CD14-positive monocyte (primary cell): ENCODE measurements at regions not wholly inside any gene's neighbourhood (a gene's known extent, or its start where the extent isn't known, plus 50 kb on each side); places are given as distances from the start of the nearest gene placed in this dataset.

ENCODE experiments used
- DNase-seq, 3 donors: peaks; one replicate each; pipeline ENCODE4 v3.0.0-alpha.2; 2011 to 2022
- H2AFZ ChIP-seq: 2 replicates; pipeline ENCODE4 v1.6.0; 2012; ENCODE audit warnings: mild to moderate bottlenecking, low read depth, low read length, inconsistent platforms; ENCODE audit not compliant: insufficient read depth, poor library complexity, severe bottlenecking
- H3K27ac ChIP-seq, 2 donors: 1 replicate in 1 of 2; 2 replicates in 1 of 2; pipeline ENCODE4 v1.5.1; 2012 to 2013; ENCODE audit warnings: low read length in 2 of 2, control low read depth in 1 of 2, inconsistent platforms in 1 of 2, low read depth in 1 of 2, mild to moderate bottlenecking in 1 of 2
- H3K27me3 ChIP-seq, 2 donors: one replicate each; pipeline versions ENCODE4 v1.6.0 to v1.6.1; 2011 to 2013; ENCODE audit warnings: low read length in 2 of 2; ENCODE audit not compliant: control insufficient read depth in 2 of 2, insufficient read depth in 2 of 2
- H3K36me3 ChIP-seq, 2 donors: replicated peaks in 1 of 2; 1 replicate in 1 of 2; 2 replicates in 1 of 2; pipeline versions ENCODE4 v1.5.1 to v1.6.1; 2012 to 2013; ENCODE audit warnings: low read length in 2 of 2, control low read depth in 1 of 2, inconsistent platforms in 1 of 2, mild to moderate bottlenecking in 1 of 2; ENCODE audit not compliant: insufficient read depth in 2 of 2, control insufficient read depth in 1 of 2
- H3K4me1 ChIP-seq, 2 donors: 1 replicate in 1 of 2; 2 replicates in 1 of 2; pipeline versions ENCODE4 v1.5.1 to v1.6.1; 2012 to 2013; ENCODE audit warnings: low read length in 2 of 2, control low read depth in 1 of 2, inconsistent platforms in 1 of 2, mild to moderate bottlenecking in 1 of 2, moderate library complexity in 1 of 2; ENCODE audit not compliant: insufficient read depth in 2 of 2, control insufficient read depth in 1 of 2
- H3K4me2 ChIP-seq: replicated peaks from 2 replicates; pipeline ENCODE3; 2012; ENCODE audit warnings: low read length, moderate library complexity, mild to moderate bottlenecking; ENCODE audit not compliant: poor library complexity, severe bottlenecking; ENCODE audit errors: extremely low read depth
- H3K4me3 ChIP-seq, 3 experiments: fragments of 200-600 bp in 1 of 3; sonication (generic) in 1 of 3; replicated peaks in 1 of 3; 1 replicate in 2 of 3; 2 replicates in 1 of 3; pipeline ENCODE4 v1.5.1; 2011 to 2013; ENCODE audit warnings: low read length in 3 of 3, mild to moderate bottlenecking in 3 of 3, control low read depth in 2 of 3, low read depth in 2 of 3, inconsistent platforms in 1 of 3, moderate library complexity in 1 of 3
- H3K79me2 ChIP-seq: 2 replicates; pipeline ENCODE4 v1.6.0; 2012; ENCODE audit warnings: mild to moderate bottlenecking, control low read depth, inconsistent platforms, low read length, moderate library complexity; ENCODE audit not compliant: insufficient read depth
- H3K9ac ChIP-seq: 2 replicates; pipeline ENCODE4 v1.6.0; 2017; ENCODE audit warnings: low read length, mild to moderate bottlenecking; ENCODE audit not compliant: insufficient read depth, poor library complexity, severe bottlenecking
- H3K9me3 ChIP-seq, 2 donors: replicated peaks in 1 of 2; 1 replicate in 1 of 2; 2 replicates in 1 of 2; pipeline versions ENCODE4 v1.5.1 to v1.6.1; 2012 to 2013; ENCODE audit warnings: low read length in 2 of 2, control low read depth in 1 of 2; ENCODE audit not compliant: control insufficient read depth in 1 of 2, insufficient read depth in 1 of 2
- H4K20me1 ChIP-seq: 2 replicates; pipeline ENCODE4 v1.6.0; 2012; ENCODE audit warnings: mild to moderate bottlenecking, low read length, control low read depth, moderate library complexity; ENCODE audit not compliant: insufficient read depth
- H3K27ac Mint-ChIP-seq, 7 donors: one replicate each; pipeline ENCODE4 v1.8.0; 2020; ENCODE audit warnings: mild to moderate bottlenecking in 7 of 7, mixed read lengths in 7 of 7, moderate library complexity in 6 of 7, inconsistent platforms in 2 of 7
- H3K27me3 Mint-ChIP-seq, 3 donors: one replicate each; pipeline ENCODE4 v1.8.0; 2021 to 2022; ENCODE audit warnings: low read depth in 3 of 3, mild to moderate bottlenecking in 3 of 3, mixed read lengths in 3 of 3, moderate library complexity in 3 of 3, inconsistent platforms in 1 of 3
- H3K36me3 Mint-ChIP-seq, 2 donors: one replicate each; pipeline ENCODE4 v1.8.0; 2020; ENCODE audit warnings: mixed read lengths in 2 of 2, inconsistent platforms in 1 of 2, mild to moderate bottlenecking in 1 of 2
- H3K4me1 Mint-ChIP-seq: one replicate; pipeline ENCODE4 v1.8.0; 2020; ENCODE audit warnings: mild to moderate bottlenecking, mixed read lengths
- H3K4me3 Mint-ChIP-seq, 2 donors: one replicate each; pipeline ENCODE4 v1.8.0; 2020; ENCODE audit warnings: mild to moderate bottlenecking in 2 of 2, mixed read lengths in 2 of 2, moderate library complexity in 1 of 2
- H3K9me3 Mint-ChIP-seq, 7 donors: one replicate each; pipeline ENCODE4 v1.8.0; 2020 to 2022; ENCODE audit warnings: mixed read lengths in 7 of 7, mild to moderate bottlenecking in 6 of 7, moderate library complexity in 6 of 7, inconsistent platforms in 2 of 7
- CTCF ChIP-seq: fragments of 200-600 bp; IDR thresholded peaks from one replicate; pipeline ENCODE4 v1.8.0; 2022; ENCODE audit warnings: antibody characterized with exemption, mild to moderate bottlenecking
- WGBS: methylation state at CpG from one replicate; pipeline ENCODE4 v1.1.5; 2013; ENCODE audit warnings: missing lambda C conversion rate; ENCODE audit not compliant: insufficient coverage; 5-methylcytosine and 5-hydroxymethylcytosine counted together
- intact Hi-C, 2 donors: fragments of 100-400 bp; cut with micrococcal nuclease; formaldehyde crosslinking; loops; one replicate each; pipeline versions ENCODE4 v1.15.0 to v1.15.1; 2023

GRCh38 chr6:76697585-76697984 is 625.1 kb upstream of the IMPG1 start:
- Mint-ChIP-seq H3K27ac (no peak overlapping the region), H3K4me1 (no peaks in the 10 kb centered on the region), H3K27me3 (no peaks in the 10 kb centered on the region), H3K36me3 (no peaks in the 10 kb centered on the region), H3K9me3 (peaks cover 0 to 1% (median 0%) of the 10 kb centered on the region in 7 donors), H3K4me3 (no peak overlapping the region)
- Histone ChIP-seq H3K9me3 (no peaks in the 10 kb centered on the region), H3K4me3 (no peak overlapping the region), H3K79me2 (no peaks in the 10 kb centered on the region), H3K4me1 (no peaks in the 10 kb centered on the region), H3K27me3 (no peaks in the 10 kb centered on the region), H3K27ac (no peak overlapping the region), H3K9ac (no peak overlapping the region), H3K4me2 (no peak overlapping the region), H2AFZ (no peak overlapping the region), H3K36me3 (no peaks in the 10 kb centered on the region), H4K20me1 (no peaks in the 10 kb centered on the region)
- TF ChIP-seq CTCF, result no peak
- no peak for DNase-seq
- WGBS, result no CpG with 5 or more reads among the region's 2 CpGs
- intact Hi-C loops, result no loop called here

GRCh38 chr6:76694795-76695194 is 622.3 kb upstream of the IMPG1 start:
- Mint-ChIP-seq H3K4me1 (no peaks in the 10 kb centered on the region), H3K36me3 (no peaks in the 10 kb centered on the region), H3K27me3 (no peaks in the 10 kb centered on the region), H3K4me3 (no peak overlapping the region), H3K9me3 (peaks cover 0 to 2% (median 0%) of the 10 kb centered on the region in 7 donors), H3K27ac (no peak overlapping the region)
- intact Hi-C loops, result no loop called here
- Histone ChIP-seq H2AFZ (no peak overlapping the region), H3K79me2 (no peaks in the 10 kb centered on the region), H3K36me3 (no peaks in the 10 kb centered on the region), H3K27me3 (no peaks in the 10 kb centered on the region), H4K20me1 (no peaks in the 10 kb centered on the region), H3K4me1 (no peaks in the 10 kb centered on the region), H3K4me3 (no peak overlapping the region), H3K9ac (no peak overlapping the region), H3K27ac (no peak overlapping the region), H3K9me3 (no peaks in the 10 kb centered on the region), H3K4me2 (no peak overlapping the region)
- DNase-seq, result no peak
- TF ChIP-seq CTCF, result no peak
- WGBS, result no CpG with 5 or more reads among the region's 1 CpG
